Ramos (cell line): ENCODE measurements at regions not wholly inside any gene's neighbourhood (a gene's known extent, or its start where the extent isn't known, plus 50 kb on each side); places are given as distances from the start of the nearest gene placed in this dataset.
"Not testable (repeated sequence)": the region's sequence is repeated elsewhere in the genome, so short reads cannot be mapped to it uniquely, and the experiment has no call there.

Experiments
- in situ Hi-C: fragments of 300-500 bp; cut with MboI; formaldehyde crosslinking; loops from one replicate; pipeline ENCODE4 v1.14.3; 2022; ENCODE audit warnings: low sequenced_read_pairs; ENCODE audit not compliant: unreplicated experiment

- in situ Hi-C loops, result no loop called here
These were observed 95.3 kb upstream of the SNX9 start for GRCh38 chr6:157727629-157728182.

GRCh38 chr6:157728183-157728881 is 94.7 kb upstream of the SNX9 start:
- in situ Hi-C loops, result no loop called here

GRCh38 chr6:157731221-157731620 is 91.8 kb upstream of the SNX9 start:
- in situ Hi-C loops, result no loop called here

GRCh38 chr6:157732007-157732406 is 91.0 kb upstream of the SNX9 start:
- in situ Hi-C loops, result no loop called here

- in situ Hi-C loops, result no loop called here
These were observed 90.5 kb upstream of the SNX9 start for GRCh38 chr6:157732416-157733161.

- in situ Hi-C loops, result not testable (repeated sequence)
These were observed 86.5 kb upstream of the SNX9 start for GRCh38 chr6:157736555-157736954.

- in situ Hi-C loops, result no loop called here
These were observed 81.6 kb upstream of the SNX9 start for GRCh38 chr6:157741321-157741947.

GRCh38 chr6:157741948-157742556 is 81.0 kb upstream of the SNX9 start:
- in situ Hi-C loops, result no loop called here

GRCh38 chr6:157744102-157744601 is 78.9 kb upstream of the SNX9 start:
- in situ Hi-C loops, result no loop called here

GRCh38 chr6:157746897-157747296 is 76.1 kb upstream of the SNX9 start:
- in situ Hi-C loops, result no loop called here

GRCh38 chr6:157747370-157747769 is 75.7 kb upstream of the SNX9 start:
- in situ Hi-C loops, result no loop called here

- in situ Hi-C loops, result no loop called here
These were observed 74.0 kb upstream of the SNX9 start for GRCh38 chr6:157748839-157749571.

- in situ Hi-C loops, result not testable (repeated sequence)
These were observed 72.1 kb upstream of the SNX9 start for GRCh38 chr6:157750973-157751372.

GRCh38 chr6:157751547-157752200 is 71.4 kb upstream of the SNX9 start:
- in situ Hi-C loops, result no loop called here

GRCh38 chr6:157752879-157753278 is 70.2 kb upstream of the SNX9 start:
- in situ Hi-C loops, result not testable (repeated sequence)

GRCh38 chr6:157753291-157753690 is 69.8 kb upstream of the SNX9 start:
- in situ Hi-C loops, result no loop called here

- in situ Hi-C loops, result not testable (repeated sequence)
These were observed 69.2 kb upstream of the SNX9 start for GRCh38 chr6:157753801-157754200.

- in situ Hi-C loops, result no loop called here
These were observed 68.7 kb upstream of the SNX9 start for GRCh38 chr6:157754351-157754750.

- in situ Hi-C loops, result loop anchor here (5.0 kb wide), 1 partner anchor 122 kb away; no protein-coding TSS in a partner anchor
These were observed 67.9 kb upstream of the SNX9 start for GRCh38 chr6:157755032-157755745.
